ENCODE measurements at regions not wholly inside any gene's neighbourhood (a gene's known extent, or its start where the extent isn't known, plus 50 kb on each side); places are given as distances from the start of the nearest gene placed in this dataset.

- intact Hi-C loops (cut with DNase I, micrococcal nuclease): no loop called here
- Histone ChIP-seq H3K4me1 (ENCODE audit: low read depth) (no peaks in the 10 kb centered on the region), H3K9me3 (peaks cover 63% of the 10 kb centered on the region), H3K36me3 (ENCODE audit: low read depth) (no peaks in the 10 kb centered on the region), H3K4me3 (no peak overlapping the region)
- DNase-seq (no peak), ATAC-seq (no peak)
- no peak for TF ChIP-seq CTCF (IDR thresholded peaks at IDR 0.05)
Observed at GRCh38 chr10:2471811-2472210, 595.5 kb upstream of the PFKP start.

GRCh38 chr10:2469802-2470201 lies 597.5 kb upstream of the PFKP start:
- peaks cover 66% of the 10 kb centered on the region for H3K9me3 ChIP-seq
- no peak for DNase-seq
- H3K36me3 ChIP-seq (ENCODE audit: low read depth): no peaks in the 10 kb centered on the region
- TF ChIP-seq CTCF (IDR thresholded peaks at IDR 0.05): no peak
- ATAC-seq: no peak
- intact Hi-C loops (cut with DNase I, micrococcal nuclease): no loop called here
- H3K4me1 ChIP-seq (ENCODE audit: low read depth): no peaks in the 10 kb centered on the region
- H3K4me3 ChIP-seq: no peak overlapping the region

- DNase-seq: no peak
- Histone ChIP-seq H3K9me3 (peaks cover 60% of the 10 kb centered on the region), H3K4me1 (ENCODE audit: low read depth) (no peaks in the 10 kb centered on the region), H3K4me3 (no peak overlapping the region), H3K36me3 (ENCODE audit: low read depth) (no peaks in the 10 kb centered on the region)
- no peak for ATAC-seq
- no peak for TF ChIP-seq CTCF (IDR thresholded peaks at IDR 0.05)
- intact Hi-C loops (cut with DNase I, micrococcal nuclease): no loop called here
Observed at GRCh38 chr10:2464483-2464882, 602.9 kb upstream of the PFKP start.

GRCh38 chr10:2463316-2463715 lies 604.0 kb upstream of the PFKP start:
- Histone ChIP-seq H3K4me3 (no peak overlapping the region), H3K36me3 (ENCODE audit: low read depth) (no peaks in the 10 kb centered on the region), H3K4me1 (ENCODE audit: low read depth) (no peaks in the 10 kb centered on the region), H3K9me3 (peaks cover 57% of the 10 kb centered on the region)
- ATAC-seq: no peak
- no peak for DNase-seq
- TF ChIP-seq CTCF (IDR thresholded peaks at IDR 0.05): no peak
- intact Hi-C loops (cut with DNase I, micrococcal nuclease): no loop called here

- no peak for TF ChIP-seq CTCF (IDR thresholded peaks at IDR 0.05)
- intact Hi-C loops (cut with DNase I, micrococcal nuclease): no loop called here
- DNase-seq (no peak), ATAC-seq (no peak)
- Histone ChIP-seq H3K4me1 (ENCODE audit: low read depth) (no peaks in the 10 kb centered on the region), H3K9me3 (peaks cover 53% of the 10 kb centered on the region), H3K36me3 (ENCODE audit: low read depth) (no peaks in the 10 kb centered on the region), H3K4me3 (no peak overlapping the region)
Observed at GRCh38 chr10:2462581-2462980, 604.8 kb upstream of the PFKP start.

GRCh38 chr10:2460812-2461211 lies 606.5 kb upstream of the PFKP start:
- intact Hi-C loops (cut with DNase I, micrococcal nuclease): no loop called here
- TF ChIP-seq CTCF (IDR thresholded peaks at IDR 0.05): no peak
- Histone ChIP-seq H3K4me1 (ENCODE audit: low read depth) (no peaks in the 10 kb centered on the region), H3K9me3 (peaks cover 53% of the 10 kb centered on the region), H3K36me3 (ENCODE audit: low read depth) (no peaks in the 10 kb centered on the region), H3K4me3 (no peak overlapping the region)
- DNase-seq: no peak
- no peak for ATAC-seq

All from mucosa of descending colon (tissue), 3 donors.